Effector CD8-positive, alpha-beta T cell (primary cell): ENCODE measurements at regions not wholly inside any gene's neighbourhood (a gene's known extent, or its start where the extent isn't known, plus 50 kb on each side); places are given as distances from the start of the nearest gene placed in this dataset.

ENCODE experiments used
- DNase-seq: peaks from one replicate; lab custom pipeline; 2025; lab: John Stamatoyannopoulos, UW

DNA sequence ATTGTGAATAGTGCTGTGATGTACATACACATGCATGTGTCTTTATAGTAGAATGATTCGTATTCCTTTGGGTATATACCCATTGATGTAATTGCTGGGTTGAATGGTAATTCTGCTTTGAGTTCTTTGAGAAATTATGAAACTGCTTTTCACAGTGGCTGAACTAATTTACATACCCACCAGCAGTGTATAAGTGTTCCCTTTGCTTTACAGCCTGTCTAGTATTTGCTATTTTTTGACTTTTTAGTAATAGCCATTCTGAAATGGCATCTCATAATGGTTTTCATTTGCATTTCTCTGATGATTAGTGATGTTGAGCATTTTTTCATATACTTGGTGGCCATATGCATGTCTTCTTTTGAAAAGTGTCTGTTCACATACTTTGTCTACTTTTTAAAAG, 54.5 kb upstream of the FAM78B start:
- DNase-seq = no peak

DNA sequence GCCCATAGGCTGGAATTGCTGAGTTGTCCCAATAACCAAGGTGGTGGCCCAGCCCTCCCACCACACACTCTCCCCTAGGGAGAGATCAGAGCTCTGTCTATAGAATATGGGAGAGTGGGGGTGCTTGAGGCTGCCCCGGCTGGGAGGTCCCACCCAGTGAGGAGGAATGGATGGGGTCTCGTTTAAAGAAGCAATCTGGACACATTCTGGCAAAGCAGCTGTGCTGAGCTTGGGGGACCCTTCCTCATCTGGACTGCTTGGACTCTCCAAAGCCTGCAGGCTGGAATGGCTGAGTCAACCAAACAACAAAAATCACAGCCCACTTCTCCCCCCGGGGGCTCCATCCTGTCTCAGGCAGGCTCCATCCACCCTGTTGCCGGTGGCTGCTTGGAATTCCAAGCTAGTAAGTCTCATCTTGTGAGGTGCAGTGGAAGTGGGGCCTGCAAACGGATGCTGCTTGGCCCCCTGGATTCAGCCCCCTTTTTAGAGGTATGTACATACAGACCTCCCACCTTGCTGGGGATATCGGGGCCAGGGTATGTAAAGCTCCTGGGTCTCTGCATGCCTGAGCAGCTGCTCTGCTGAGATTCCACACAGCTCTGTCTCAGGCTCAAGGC, 67.1 kb upstream of the FAM78B start:
- no peak for DNase-seq

DNA sequence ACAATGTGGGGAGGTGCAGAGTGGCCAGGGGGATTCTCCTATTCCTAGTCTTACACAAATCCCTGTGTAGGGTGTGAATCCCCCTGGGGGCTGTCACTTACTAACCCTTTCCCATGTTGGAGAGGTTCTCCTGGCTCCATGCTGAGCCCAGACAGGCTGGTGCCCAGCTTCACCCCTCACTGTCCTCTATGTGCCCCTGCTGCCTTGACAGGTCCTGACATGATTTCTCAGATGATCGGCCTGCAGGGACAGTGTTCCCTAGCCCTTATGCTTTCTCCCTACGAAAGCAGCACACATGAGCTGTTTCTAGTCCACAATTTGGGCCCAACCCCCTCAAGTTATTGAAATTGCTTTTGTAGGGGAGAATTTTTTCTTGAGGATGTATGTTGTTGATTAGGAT, 68.9 kb upstream of the FAM78B start:
- DNase-seq = no peak

DNA sequence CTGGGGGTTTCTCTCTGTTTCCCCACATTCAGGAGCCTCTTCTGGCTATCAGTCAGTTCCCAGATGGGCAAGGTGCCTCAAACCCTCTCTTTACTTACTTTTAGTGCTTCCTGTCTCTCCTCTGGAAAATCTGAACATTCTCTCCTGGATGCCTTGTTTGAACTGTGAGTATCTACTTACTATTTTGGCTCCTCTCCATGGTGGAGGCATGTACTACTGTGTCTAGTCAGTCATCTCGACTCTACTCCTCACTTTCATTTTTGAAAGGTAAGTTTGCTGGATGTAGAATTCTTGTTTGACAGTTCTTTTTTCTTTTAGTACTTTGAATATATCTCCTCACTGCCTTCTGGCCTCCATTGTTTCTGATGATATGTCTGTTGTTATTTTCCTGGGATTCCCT, 70.9 kb upstream of the FAM78B start:
- no peak for DNase-seq

DNA sequence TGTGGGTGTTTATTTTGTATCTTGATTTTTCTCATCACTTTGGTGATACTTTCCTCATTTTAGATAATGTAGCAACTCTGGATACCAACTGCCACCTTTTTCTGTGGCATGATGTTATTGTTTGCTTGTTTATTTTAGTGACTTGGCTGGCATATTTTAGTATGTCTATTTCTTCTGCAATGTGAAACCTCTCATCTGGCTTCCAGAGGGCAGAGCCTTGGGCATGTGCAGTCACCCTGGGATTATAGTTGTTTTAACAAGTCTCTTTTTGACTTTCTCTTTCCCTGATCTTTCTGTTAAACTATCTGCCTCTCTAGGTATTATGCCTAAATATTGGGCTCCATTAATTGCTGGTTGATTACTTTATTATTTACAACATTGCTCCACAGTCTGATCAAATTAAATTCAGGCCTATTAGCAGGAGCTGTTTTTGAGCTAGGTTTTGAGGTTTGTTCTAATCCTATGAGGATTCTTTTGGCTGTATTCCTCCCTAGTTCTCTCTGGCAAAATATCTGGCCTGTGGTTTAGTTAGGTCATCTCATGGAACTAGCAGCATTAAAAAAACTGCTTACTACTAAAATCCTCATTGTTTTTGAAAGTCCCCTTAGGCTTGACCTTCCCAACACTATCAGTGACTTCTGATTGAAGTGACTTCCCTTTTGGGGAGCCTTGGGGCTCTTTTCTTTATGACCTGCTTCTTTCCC, 86.4 kb upstream of the FAM78B start:
- DNase-seq = no peak

DNA sequence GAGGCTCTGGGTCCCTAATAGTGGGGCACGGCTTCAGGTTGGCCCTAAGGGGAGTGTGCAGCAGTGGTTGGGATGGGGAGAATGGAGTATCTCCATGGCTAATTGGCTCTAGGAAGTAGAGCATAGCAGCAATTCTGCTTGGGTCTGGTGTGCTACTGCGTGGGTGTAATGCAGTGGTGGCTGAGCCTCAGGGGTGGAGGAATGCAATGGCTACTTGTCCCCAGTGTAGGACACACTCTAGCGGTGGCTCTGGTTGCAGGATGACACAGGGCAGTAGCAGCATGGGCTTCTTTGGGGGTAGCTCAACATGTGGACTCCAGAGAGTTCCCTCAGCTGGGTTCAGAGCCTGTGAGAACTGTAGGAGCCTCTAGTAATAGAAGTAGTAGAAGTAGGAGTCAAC, 91.2 kb upstream of the FAM78B start:
- no peak for DNase-seq

DNA sequence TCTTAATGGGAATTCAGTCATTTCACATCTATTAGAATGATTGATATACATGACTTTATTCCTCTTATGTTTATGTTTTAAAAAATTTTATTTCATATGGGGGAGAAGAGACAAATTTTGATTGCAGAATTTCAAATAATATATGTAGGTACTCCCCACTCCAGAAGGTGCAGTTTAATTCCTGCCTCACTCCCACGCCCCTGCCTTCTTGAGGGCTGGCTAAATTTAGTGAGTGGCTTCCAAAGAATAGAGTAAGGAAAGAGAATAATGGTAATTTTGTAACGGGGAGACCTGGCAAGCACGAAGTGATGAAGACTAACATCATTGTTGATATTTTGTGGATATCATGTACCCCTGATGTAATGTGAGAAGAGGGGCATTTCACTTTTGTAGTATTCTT, 94.7 kb upstream of the FAM78B start:
- no peak for DNase-seq

DNA sequence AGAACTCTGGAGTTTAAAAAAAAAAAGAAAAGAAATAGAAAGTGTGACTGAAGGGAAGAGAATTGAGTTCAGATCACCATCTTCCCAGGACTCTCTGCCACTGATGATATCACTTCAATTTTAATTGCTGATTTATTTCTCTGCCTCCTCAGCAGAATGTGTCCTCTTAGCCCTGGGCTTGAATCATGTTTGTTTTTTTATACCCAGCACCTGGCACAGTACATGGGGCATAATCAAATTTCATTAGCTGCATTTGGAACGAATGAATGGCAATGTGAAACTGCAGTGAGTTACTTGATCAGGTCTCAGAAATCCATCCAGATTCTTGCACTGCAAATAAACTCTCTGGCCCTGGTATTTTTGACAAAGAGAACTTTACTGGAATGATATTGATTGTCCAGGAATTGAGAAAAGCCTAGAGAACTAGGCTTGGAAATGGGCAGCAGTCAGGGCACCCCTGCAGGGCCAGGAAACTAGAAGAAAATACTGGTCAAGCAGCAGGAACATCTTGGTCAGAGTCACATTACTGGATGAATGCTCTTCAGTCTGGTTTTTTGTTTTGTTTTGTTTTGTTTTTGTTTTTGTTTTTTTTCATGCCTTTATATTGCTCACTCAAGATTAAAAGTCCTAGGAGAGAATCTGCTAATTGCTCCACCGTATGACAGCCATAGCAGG, 103.8 kb upstream of the FAM78B start:
- DNase-seq = no peak

DNA sequence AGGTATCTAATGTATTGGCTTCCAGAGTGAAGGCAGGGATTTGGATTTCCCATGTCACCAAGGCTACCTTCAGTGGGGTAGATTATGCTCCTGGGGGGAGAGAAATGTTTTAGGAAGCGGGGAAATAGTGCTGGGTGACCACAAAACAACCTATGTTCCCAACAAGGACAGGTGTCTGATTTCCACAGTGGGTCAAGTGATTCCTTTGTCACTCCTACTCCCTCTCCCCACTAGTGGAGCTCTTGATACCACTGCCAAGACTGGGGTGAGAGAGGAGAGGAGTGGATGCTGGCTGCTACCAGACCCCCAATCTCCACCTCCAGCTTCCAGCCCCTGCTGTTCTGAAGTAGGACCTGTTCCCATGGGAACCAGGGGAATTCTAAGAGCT, 104.3 kb upstream of the FAM78B start:
- DNase-seq = no peak

DNA sequence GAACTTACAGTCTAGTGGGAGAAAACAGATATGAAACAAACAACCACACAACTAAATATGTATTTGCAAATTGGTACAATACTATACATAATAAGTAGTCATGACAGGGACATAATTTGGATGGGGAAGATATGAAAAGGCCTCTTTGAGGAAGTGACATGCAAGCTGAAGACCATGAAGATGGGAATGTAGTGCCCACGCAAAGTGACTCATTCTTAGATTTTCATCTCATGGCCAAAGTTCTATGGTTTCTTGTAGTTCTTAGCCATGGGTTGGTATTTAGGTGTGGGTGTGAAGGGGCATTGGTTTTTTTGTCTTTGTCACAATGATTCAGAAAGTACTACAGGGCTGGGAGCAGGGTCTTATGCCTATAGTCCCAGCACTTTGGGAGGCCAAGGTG, 105.4 kb upstream of the FAM78B start:
- DNase-seq = no peak

DNA sequence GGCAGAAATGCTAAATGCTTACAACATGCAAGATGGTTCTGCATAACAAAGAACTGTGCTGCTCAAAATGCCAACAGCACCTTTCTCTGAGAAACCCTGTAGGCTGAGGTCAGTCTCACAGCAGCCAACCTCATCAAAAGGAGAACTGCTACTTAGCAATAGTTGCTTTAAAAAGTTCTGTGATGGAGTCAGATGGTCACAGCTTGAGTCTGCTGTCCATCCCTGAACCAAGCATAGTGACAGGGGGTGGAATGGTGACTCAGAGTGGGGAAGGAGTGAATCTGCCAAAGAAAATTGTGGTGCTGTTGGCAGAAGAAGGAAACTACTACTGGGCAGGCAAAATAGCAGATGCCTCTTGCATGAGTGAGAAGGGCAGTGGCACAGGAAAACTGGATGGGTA, 106.0 kb upstream of the FAM78B start:
- DNase-seq = no peak

DNA sequence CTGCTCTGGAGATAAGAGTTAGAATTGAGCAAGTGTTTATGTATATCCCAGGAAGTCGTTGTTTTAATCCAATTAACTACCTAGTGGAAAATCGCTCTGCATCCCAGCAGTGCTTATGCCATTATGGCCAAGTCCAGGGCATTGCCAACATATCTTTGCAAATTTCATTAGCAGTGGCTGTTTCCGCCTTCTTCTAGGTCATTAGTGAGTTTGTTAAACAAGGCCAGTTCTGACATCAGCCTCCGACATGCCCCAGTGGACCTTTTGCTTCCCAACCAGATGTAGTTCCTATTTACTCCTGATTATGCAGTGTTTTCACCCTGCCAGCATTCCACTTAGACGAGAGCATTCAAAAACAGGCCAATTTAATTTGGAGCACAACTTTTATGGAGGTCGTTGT, 106.8 kb upstream of the FAM78B start:
- DNase-seq = no peak

DNA sequence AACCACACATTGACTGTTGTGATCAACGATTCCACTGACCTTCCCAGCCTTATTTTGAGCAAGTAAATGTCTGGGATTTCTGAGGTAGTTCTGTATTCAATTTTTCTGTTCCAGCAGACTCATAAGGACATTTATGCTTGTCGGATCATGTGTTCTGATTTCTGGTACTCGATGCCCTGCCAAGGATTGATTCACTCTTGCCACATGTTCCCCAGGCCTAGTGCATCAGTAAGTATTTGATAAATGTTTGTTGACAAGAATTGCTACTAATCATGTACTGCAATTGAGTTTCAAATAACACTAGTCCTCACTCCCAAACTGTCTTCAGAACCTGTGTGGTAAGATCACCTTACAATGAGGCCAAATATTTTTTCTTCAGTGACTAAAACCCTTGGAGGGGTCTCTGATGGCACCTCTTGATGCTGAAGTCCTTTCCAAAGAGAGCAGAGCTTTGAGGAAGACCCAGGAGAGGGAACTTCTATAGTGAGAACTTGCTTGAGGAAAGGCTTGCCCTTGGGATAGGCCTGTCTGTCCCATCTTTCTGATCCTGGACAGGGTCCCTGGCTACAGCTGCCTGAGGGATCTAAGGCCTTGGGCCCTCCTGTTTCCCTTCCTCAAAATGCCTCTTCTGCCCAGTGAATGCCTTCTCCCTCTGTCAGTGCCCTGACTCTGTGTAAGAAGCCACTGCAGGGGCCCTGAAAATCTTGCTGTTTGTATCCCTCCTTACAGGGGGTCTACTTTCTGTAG, 115.8 kb upstream of the FAM78B start:
- DNase-seq = no peak

DNA sequence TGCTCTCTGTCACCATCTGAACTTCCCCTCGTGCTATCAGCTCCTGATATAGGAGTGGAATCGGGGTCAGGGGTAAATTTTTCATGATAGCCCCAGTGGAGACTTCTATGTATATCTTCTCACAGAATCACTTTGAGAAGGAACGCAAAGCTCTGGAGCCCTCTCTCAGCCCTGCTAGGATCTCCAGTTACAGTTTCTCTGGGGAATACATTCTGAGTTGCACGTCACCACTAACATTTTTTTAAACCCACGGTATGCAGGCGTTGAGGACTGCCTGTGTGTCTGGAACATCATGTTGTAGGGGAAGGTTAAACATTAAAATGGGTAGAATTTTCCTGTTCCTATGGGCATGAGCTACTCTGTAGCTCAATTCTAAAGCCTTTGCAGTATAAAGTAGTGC, 116.4 kb upstream of the FAM78B start:
- no peak for DNase-seq

DNA sequence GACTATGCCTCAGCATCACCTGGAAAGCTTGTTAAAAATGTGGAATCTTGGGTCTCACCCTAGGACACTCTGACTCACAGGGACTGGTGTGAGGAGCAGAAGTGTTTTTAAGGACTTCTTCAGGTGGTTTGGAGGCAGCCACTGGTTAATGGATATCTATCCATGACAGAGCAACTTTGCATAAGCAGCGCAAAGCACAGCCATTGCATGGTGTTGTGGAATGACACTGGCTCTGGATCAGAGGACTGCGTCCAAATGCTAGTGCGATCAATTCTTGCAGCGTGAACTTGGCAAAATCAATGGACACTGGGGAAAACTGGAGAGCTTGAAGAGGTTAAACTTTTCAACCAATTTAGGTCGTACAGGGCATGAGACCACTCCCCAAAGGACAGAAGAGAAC, 116.8 kb upstream of the FAM78B start:
- DNase-seq = no peak

DNA sequence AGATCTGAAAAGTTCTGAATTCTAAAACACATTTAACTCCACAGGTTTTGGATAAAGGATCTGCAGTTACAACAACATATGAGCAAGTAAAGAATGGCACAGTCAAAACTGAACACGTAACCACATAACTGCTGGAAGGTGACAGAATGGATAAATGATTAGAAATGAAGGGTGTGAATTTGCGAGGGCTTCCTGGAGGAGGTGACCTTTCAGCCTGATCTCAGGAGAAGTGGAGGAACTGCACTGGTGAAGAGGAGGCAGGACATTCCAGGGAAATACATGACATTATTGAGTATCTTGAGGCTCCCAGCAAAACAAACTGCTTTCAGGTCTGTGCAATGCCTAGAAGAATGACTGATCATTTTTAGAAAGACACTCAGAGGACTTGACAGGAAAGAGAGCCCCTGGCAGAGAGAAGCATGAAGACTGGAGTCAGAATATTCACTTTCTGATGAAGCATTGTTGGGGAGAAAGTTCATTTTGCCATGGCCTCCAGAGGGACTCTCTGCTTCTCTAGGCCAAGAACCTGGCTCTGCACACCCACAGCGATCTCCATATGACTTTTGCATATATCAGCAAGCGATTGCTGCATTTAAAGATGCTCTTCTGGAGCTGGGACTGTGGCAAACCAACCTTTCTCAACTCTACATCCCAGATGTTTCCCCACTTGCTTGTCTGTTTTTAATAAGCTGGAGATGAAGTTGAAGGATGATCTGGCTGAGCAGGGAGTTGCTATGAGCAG, 122.7 kb upstream of the FAM78B start:
- no peak for DNase-seq

DNA sequence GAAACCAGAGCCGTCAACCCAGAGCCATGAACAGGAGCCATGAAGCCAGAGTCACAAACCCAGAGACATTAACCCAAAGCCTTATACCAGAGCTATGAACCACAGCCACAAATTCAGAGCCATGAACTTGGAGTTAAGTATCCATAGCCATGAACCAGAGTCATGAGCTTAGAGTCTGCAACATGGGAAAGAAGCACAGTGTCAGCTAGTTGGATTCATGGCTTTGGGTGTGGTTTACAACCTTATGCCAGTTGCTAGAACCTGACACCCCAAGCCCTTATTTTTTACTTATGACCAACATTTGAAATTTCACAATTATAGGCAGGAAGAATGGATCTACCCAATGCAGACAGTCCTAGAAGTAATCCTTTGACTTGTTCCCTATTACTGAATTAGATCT, 128.9 kb upstream of the FAM78B start:
- no peak for DNase-seq

DNA sequence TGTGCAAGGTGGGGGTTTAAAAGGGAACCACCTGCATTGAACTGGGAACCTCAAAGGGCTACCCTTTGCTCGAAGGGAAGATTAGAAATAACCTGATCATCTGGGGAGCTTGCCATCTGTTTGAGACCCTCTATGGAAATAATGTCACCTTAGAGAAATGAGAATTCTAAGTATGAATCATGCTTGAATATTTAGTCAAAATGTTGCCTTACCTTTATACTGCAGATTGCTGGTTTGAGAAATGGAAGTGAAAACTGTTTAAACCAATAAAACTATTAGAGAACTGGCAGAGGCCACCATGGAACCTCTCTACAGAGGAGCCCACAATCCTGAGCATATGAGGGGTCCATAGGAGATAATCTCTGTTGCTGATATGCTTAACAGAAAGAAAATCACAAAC, 131.2 kb upstream of the FAM78B start:
- no peak for DNase-seq

DNA sequence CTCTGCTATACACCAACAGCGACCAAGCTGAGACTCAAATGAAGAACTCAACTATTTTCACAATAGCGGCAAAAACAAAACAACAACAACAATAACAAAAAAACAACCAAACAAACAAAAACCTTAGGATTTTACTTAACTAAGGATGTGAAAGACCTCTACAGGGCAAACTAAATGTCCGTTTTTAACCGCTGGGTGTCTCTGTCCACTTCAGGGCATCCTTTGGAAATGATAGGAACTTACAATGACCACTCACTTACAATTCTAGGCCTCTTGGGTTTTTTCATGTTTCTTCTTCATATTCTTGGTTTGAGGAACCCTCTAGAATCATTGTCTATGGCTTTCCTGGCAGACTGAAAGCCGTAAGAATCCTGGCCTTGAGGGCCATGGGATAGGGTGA, 134.0 kb upstream of the FAM78B start:
- DNase-seq = no peak

DNA sequence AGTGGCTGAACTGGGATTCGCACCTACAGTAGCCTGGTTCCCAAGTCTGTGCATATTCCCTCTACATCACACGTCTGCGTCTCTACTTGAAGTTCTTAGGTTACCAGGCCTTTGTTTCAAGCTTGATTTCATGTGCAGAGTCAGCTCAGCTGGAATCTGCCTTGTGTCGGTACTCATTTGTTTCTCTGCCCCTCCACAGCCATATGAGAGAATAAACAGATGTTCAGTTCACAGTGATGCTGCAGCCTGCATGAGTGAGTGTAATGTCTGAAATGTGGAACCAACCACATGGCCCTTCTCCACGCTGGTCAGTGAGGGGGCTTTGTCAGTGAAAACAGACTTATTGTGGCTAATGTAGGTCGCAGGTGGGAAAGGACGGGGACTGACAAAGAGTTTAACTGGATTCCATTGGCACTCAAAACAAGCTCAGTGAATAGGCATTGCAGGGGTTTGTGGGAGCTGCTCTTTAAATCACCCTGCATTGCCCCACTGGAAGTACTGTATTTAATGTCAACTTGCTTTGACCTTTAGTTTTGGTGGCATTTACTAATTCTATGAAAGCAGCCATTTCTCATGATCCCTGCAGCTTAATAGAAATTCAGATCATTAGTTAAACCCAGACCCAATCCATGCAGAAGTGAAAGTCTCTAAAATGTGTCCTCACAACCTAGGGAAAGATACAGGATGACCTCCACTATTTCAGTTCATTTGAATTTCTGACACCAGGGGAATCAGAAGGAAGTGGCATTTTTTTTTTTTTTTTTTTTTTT, 136.4 kb upstream of the FAM78B start:
- DNase-seq = no peak

DNA sequence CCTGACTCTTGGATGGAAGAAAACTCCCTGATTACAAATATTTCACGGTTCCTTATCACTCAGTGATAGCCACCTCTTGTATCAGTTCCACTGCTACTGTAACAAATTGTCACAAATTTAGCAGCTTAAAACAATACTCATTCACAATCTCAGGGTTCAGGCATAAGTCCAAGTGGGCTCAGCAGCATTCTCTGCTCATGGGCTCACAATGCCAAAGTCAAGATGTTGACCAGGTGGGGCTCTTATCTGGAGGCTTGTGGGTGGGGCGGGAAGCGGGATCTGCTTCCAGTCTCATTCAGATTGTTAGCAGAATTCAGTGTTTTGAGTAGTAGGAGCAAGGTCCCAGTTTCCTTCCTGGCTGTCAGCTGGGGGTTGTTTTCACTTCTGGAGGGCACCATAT, 137.3 kb upstream of the FAM78B start:
- no peak for DNase-seq
